GM12874 (cell line): ENCODE measurements at regions not wholly inside any gene's neighbourhood (a gene's known extent, or its start where the extent isn't known, plus 50 kb on each side); places are given as distances from the start of the nearest gene placed in this dataset.

Experiments used
- TF ChIP-seq, protein P1 (sequence below): IDR thresholded peaks from 2 replicates; pipeline ENCODE4 v1.5.1; 2011; ENCODE audit warnings: low read depth, mild to moderate bottlenecking, control low read depth, low read length, moderate library complexity; ENCODE audit not compliant: insufficient read depth

DNA sequence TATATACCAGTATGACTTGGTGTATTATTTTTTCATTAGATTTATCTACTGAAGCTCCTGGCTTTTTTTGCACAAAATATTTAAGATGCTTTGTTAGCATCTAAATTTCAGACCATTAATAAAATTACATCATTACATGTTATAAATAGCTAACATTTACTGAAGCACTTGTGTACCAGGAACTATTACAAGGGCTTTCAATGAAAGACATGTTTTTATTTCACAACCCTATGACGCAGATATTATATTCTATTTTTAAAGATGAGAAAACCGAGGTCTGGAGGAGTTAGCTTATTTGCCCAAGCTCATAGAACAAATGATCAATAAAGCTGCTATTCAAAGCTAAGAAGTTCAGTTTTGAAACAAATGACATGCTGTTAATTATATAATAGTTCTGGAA is 420.4 kb upstream of the DCN start:
- TF ChIP-seq, protein P1, sequence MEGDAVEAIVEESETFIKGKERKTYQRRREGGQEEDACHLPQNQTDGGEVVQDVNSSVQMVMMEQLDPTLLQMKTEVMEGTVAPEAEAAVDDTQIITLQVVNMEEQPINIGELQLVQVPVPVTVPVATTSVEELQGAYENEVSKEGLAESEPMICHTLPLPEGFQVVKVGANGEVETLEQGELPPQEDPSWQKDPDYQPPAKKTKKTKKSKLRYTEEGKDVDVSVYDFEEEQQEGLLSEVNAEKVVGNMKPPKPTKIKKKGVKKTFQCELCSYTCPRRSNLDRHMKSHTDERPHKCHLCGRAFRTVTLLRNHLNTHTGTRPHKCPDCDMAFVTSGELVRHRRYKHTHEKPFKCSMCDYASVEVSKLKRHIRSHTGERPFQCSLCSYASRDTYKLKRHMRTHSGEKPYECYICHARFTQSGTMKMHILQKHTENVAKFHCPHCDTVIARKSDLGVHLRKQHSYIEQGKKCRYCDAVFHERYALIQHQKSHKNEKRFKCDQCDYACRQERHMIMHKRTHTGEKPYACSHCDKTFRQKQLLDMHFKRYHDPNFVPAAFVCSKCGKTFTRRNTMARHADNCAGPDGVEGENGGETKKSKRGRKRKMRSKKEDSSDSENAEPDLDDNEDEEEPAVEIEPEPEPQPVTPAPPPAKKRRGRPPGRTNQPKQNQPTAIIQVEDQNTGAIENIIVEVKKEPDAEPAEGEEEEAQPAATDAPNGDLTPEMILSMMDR = no peak

- TF ChIP-seq, protein P1 = no peak
Observed at GRCh38 chr12:91601054-91601453, 418.4 kb upstream of the DCN start.

DNA sequence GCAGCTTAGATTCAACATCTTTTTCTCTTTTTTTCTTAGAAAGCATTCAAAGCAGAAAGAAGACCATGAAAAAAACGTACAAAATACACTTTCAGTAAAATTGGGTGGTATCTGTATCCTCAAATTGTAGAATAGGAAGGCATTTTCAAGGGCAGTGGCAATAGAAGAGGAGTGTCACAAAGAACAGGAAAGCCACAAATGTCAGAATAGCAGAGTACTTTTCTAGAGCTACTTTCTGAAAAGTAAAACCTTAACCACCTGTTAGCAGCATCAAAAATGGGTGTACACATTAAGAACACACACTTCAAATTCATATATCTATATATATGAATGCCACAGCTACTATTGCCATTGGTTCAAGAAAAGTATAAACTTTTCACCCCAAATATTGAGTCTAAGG is 412.1 kb upstream of the DCN start:
- TF ChIP-seq, protein P1 = no peak

DNA sequence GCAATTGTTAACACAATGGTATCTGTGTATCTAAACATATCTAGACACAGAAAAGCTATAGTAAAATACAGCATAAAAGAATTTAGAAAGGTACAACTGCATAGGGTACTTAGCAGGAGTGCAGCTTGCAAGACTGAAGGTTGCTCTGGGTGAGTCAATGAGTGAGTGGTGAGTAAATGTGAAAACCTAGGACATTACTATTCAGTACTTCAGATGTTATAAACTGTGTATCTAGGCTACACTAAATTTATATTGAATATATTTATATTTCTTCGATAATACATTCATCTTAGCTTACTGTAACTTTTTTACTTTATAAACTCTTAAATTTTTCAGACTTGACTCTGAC is 409.0 kb upstream of the DCN start:
- TF ChIP-seq, protein P1 = no peak

DNA sequence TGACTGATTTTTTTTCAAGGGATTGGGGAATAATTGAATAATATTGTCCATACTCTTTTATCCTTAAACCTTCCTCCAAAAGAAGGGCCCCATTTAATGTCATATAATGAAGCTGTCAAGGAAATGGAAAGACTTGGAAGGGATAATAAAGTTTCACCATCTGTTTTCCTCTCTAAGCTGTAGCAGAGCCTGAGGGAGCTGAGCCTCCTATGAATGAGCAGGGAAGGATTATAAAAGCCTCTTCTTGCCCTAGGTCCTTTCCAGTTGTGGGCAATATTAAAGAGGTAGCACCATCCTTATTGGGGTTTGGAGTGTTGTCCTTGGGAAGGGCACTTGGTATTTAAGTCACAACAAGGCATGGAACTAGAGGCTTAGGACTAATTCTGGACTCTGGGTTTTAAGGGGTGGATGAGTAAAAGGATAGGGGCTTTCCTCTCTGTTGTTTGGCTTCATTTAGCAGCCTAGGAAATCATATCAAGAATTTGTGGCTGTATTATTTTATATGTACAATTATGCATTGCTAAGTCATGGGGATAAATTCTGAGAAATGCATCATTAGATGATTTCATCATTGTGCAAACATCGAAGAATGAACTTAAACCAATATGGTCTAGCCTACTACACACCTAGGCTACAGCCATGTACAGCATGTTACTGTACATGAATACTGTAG is 408.5 kb upstream of the DCN start:
- TF ChIP-seq, protein P1 = no peak

- TF ChIP-seq, protein P1 = no peak
Observed at GRCh38 chr12:91588874-91589454, 406.3 kb upstream of the DCN start.

DNA sequence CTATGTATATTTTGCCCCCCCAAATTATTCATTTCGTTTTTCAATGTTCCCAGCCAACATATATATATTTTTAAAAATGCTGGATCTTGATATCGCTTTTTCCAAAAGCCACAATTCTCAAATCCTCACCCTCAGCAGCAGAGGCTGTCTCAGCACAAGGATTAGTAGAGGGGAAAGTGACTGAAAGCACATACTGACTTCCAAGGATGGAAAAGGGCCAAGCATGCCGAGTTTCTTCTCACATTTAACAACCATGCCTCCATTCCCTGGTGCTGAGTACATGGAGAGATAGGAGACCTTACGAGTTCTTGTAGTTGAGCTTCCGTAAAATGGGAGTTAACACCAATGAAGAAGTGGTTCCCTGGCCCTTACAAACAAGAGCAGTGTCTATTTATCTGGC is 403.4 kb upstream of the DCN start:
- TF ChIP-seq, protein P1 = no peak

GRCh38 chr12:91582811-91583210 is 400.2 kb upstream of the DCN start:
- TF ChIP-seq, protein P1 = no peak
